Hypothalamus (tissue), 51 donors: ENCODE measurements at regions not wholly inside any gene's neighbourhood (a gene's known extent, or its start where the extent isn't known, plus 50 kb on each side); places are given as distances from the start of the nearest gene placed in this dataset.

Source experiments
- DNase-seq, 51 donors: peaks; one replicate each; lab custom pipeline; 2025; lab: John Stamatoyannopoulos, UW

DNA sequence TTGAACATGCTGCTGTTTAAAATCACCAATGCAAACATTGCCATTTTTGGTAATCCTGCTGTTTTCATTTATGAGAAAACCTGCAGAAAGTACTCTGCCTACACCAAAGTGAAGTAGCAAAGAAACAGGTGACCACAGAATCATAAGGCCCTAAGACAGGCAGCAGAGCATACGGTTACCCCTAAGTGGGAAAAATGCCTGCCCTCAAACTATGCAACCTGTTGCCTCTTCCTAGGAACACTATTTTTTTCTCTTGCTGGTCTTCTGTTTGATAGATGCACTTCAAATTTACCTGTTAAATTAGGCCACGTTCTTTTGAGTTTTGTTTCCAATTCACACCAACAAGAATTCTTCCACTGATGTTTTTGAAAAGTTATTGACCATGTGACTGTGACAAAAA lies 89.5 kb upstream of the RAB4A start:
- DNase-seq: no peak

DNA sequence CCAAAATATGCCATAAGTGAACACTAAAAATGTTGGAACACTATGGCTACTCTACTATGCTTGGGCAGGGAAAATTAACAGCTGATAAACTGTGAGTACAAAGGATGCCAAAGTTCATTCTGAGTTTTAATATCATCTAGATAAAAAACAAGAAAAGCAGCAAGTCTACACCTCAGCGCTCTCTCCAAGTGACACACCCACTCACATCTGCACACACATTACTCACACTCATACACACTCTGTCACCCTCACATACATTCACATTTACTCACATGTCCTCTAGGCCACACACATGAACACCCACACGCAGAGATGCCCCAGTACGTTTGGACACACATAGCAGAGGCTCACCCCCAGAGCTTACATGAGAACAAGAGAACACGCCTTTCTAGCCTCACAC lies 87.3 kb upstream of the RAB4A start:
- DNase-seq: no peak

DNA sequence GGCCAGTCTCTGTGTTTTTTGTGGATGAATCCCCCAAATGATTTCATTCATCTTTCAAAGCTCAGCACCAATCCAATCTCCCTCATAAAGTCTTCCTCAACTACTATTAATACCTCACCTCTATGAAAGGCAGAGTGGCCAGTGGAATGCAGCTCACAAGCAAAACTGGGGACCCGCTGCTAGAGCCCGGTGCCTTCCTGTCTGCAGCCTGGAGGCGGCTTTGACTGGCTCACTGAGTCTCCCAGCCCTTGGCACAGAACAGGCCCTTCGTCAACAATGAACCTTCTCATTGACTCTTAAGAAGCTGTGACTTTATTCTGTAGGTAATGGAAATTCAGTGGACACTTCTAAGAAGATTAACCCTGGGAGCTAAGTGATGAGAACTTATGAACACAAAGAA lies 86.8 kb upstream of the RAB4A start:
- peak in 1 of 51 donors; percentile 19 for DNase-seq

DNA sequence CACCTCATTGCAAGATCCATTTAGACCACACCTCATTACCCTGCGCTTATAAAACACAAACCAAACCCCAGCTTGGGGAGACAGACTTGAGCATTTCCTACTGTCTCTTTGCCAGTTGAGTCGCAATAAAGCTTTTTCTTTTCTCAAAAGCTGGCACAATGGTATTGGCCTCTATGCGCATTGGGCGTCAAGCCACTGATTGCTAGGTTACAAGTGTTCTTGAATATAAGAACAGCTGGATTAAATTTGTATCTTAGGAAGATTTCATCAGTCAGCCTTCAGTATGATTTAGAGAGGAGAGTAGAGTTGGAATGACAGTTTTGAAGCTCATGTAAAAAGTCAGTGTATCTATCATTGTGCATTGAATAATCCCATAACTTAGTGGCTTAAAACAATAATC lies 84.9 kb upstream of the RAB4A start:
- no peak for DNase-seq

DNA sequence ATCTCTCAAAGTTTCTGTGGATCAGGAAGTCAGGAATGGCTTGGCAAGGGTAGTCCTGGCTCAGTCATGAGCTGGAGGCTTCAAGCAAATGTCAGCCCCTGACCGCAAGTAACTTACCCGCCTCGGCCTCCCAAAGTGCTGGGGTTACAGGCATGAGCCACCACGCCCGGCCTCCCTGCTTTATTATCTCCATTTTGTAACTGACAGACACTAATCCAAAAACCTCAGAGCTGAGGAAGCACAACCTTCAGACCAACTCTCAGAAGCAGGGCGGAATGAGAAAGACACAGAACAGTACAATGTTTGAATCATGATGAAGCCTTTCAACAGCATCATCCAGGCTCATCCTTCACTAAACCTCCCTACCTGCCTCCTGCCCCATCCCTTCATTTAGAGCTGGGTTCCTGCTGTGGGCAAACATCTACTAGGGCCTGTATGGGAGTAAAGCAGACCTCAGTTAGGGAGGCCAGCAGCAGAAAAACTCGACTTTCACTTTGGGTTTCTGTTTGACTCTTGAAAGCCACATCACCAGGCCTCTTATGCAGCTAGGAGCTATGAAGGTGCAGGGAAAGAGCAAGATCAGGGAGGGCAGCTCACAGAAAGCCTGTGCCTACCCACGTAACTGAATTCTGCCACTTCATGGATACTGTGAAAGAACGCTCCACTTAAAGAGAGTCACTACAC lies 84.4 kb upstream of the RAB4A start:
- no peak for DNase-seq

DNA sequence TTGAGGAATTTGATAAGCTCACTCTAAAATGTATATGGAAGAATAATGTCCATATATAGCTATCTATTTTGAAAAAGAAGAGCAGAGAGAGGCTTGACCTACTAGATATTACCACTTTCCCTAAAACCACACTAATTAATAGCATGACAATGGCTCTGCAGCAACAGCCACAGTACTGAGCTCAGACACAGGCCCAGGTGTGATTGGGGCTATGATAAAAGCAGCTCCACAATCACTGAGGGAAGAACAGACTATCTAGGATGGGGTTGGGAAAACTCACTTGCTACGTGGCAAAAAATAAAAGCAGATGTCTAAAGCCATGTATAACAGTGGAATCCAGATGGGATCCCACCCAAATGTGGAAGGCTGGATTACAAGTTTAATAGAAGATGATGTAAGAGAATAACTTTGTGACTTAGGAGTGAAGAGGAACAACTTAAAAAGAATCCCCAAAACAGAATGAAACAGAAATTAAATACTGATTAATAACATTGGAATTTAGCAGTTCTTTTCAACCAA lies 80.8 kb upstream of the RAB4A start:
- no peak for DNase-seq

DNA sequence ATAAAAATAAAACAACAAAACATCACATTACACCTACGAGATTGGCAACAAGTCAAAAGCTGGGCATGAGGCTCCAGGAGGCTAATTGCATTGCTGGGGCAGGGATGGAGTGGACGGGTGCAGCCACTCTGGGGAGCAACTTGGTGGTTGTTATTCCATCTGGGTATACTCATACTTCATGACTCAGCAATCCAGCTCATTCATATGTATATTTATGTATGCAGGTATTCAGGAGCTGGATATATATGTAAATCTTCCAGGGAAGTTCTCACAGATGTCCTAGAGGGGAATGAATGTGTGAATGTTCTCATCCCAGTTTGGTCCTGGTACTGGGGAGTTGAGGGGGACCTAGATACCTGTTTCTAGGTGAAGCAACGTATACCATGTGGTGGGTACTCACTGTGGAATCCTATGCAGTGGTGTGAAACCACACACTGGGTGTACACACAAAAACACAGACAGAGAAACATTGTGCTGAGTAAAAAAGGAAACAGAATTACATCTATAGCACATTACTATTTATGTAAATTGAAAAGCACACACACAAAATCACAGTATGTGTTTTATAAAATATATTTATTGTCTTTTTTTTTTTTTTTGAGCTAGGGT lies 79.7 kb upstream of the RAB4A start:
- DNase-seq: no peak

DNA sequence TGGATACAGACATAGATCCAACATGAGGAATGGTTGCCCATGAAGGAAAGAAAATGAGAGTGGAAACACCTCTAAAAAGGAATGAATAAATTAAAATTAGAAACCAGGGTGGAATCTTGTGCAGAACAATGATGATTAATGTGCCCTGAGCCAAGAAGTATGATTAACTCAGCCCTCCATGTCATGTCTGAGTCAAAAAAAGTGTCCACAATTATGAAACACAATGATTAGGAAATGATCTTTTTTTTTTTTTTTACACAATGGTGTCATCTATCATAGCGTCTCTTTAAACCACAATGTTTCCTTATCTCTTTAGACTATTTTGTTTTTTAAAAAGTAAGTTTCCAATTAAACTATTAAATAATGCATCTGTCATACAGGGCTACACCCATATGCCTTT lies 78.9 kb upstream of the RAB4A start:
- no peak for DNase-seq

DNA sequence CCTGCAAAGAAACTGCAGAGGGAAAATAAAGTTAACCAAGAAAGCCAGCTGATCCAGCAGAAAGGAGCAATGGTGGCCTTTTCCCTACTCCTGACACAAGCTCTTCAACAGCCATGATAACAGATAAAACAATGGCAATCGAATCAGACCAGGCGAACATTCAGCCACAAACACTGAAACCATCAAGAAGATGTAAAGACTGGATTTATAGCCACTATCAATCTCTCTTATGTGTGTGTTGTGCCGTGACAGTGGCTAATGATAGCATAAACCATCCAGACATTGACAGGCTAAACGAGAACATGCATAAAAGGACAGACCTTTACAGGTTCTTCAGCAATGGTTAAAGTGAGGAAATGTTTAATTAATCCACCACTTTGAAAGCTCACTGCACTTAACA lies 78.1 kb upstream of the RAB4A start:
- no peak for DNase-seq

DNA sequence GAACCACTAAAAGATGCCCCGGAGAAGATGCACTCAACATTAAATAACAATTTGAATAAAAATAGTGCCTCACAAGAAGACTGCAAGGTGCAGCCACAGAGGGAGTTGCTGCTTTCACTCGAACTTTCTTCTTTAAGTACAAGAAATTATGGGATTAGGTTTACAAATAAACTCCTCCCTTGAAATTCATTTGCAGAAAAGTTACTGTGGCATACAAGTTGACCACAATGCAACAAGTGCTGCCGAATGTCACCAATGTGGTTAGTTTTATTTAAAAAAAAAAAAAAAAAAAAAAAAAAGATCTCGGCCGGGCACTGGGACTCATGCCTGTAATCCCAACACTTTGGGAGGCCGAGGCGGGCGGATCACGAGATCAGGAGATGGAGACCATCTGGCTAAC lies 76.8 kb upstream of the RAB4A start:
- no peak for DNase-seq

DNA sequence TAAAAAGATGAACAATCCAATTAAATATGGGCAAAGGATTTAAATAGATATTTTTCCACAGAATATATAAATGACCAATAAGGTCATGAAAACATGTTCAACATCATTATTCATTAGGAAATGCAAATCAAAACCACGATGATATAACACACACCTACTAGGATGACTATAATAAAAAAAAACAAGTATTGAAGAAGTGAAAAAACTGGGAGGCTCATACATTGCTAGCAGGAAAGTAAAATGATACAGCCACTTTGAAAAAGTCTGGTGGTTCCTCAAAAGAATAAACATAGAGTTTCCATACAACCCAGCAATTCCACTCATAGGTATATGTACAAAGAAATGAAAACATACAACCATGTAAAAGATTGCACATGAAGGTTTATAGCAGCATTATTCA lies 75.7 kb upstream of the RAB4A start:
- DNase-seq: no peak

DNA sequence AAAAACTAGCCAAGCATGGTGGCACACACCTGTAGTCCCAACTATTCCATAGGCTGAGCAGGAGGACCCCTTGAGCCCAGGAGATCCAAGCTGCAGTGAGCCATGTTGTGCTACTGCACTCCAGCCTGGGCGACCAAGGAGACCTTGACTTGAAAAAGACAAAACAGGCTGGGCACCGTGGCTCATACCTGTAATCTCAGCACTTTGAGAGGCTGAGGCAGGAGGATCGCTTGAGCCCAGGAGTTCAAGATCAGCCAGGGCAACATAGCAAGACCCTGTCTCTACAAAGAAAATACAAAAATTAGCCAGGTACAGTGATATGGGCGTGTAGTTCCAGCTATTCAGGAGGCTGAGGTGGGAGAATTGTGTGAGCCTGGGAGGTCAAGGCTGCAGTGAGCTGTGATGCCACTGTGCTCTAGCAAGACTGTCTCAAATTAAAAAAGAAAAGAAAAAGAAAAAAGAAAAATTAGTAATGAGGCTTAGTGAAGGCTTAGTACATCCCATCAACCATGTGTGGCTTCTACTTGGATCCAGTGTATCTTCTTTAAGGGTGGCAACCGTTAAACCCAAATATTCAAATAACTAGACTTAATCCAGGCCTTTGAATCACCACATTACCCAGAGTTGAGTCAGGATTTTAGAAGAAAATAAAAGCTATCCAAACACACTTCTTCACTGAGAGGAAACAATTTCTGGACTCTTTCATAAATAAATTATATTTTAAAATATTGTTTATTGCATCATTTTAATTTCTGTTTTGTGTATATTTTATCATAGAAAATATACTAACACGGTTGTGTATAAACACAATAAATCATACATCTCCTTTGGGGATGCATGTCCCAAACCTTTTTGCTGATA lies 74.3 kb upstream of the RAB4A start:
- no peak for DNase-seq

DNA sequence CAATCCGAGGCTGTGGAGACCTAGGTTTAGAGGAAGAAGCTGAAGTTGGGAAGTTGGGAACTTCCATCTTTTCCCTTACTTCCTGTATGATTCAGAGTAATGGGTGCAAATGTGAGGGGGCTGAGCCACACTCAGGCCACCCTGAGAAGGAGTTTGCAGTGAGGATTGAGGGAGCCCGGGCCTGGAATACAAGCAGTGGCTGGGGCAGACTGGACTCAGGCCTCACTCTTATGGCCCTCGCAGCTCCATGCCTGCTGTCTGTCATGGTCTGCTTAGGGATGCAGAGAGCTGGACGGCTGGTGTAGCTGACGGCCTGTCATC lies 73.7 kb upstream of the RAB4A start:
- no peak for DNase-seq

DNA sequence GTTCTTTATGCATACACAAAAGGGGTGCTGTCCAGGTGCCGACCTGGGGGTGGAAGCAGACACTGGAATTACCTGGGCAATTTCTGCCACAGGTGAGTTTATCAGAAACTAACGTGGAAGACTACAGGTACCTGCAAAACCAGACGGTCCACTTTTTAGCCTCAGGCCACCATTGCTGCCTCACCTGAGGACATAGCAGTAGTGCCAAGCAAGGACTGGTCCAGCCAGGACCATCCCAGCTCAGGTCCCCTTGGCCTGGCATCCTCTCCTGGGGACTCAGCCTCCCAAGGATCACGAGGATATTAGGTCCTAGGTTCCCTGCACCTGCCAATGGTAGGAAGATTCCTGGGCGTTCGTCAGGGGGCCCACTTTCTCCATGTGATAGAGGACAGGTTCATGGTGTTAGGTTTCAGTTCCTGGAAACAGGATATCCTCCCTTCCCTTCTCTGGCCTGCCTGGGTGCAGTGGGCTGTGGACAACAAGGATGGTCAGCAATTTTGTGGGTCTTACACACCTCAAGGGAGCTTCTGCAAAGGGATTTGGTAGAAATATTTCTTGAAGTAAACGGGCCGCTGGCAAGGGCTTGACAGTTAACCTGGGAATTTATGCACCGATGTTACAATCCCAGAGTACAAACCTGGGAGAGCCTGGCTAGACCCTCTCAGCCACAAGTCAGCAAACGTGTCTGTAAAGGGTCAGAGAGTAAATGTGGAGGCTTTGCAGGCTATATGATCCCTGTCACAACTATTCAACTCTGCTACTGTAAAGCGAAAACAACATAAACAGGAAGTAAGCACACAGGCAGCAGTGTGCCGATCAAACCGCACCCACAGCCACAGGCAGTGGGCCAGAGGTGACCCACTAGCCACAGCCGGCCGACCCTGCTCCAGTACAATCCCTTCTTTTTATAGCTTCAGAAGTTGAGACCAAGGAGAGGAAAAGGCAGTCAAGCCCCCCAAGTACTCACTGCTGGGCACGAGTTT lies 71.4 kb upstream of the RAB4A start:
- no peak for DNase-seq

DNA sequence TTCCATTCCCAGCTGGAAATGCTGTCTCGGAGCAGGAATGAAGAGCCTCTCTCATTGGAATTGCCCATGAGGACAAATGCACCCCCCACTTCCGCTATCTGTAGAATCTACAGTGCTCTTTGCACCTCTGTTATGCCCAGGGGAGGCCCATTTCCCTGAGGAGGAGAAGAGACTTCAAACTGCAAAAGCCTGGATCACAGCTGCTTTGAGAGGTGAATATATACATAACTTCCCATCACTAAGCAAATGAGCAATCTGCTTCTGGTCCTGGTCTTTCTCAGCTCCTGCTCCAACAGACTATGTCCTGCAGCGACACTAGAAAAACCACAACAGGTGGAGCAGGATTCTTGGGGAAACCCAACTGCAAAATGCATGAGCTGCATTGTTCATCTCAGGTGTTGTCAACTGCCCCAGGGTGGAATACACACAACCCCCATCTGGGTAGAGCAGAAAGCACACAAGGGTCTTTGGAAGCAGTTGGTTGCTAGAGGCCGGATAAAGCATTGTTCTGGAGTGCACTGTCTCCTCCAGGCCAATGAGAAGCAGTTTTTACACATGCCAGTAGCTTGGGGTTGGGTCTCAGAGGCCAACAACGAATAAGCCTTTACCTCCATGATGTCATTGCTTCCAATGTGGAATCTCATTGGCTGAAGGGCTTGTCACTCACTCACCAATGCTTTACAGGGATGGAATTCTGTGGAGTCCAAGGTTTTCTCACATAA lies 67.7 kb upstream of the RAB4A start:
- DNase-seq: peak in 2 of 51 donors; percentile 35 to 42

DNA sequence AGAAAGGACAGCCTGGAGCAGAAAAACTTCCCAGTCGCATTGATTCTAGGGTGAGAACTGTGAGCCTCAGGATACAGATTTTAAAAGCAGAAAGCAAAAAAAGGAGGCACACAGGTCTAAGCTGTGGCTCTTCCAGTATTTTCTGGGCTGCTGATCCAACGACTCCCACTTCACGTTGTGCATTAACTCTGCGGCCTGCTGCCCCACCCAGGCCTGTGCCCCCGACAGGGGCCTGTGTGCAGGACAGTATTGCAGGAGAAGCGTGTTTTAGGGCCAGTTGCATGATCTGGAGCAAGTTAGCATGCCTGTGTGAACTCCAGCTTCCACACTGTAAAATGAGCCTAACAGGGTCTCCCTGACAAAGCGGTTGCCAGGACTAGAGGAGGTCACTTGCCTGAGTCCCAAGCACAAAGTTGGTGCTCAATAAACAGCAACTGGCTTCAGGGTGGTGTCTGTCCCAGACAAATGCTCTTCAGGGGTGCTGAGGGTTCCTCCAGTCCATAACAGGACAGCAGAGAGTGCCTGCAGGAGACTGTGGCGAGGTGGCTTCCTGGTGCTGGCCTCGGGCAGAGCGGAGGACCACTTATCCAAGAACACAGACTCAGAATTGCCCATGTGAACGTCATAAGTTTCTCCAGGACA lies 66.8 kb upstream of the RAB4A start:
- no peak for DNase-seq

DNA sequence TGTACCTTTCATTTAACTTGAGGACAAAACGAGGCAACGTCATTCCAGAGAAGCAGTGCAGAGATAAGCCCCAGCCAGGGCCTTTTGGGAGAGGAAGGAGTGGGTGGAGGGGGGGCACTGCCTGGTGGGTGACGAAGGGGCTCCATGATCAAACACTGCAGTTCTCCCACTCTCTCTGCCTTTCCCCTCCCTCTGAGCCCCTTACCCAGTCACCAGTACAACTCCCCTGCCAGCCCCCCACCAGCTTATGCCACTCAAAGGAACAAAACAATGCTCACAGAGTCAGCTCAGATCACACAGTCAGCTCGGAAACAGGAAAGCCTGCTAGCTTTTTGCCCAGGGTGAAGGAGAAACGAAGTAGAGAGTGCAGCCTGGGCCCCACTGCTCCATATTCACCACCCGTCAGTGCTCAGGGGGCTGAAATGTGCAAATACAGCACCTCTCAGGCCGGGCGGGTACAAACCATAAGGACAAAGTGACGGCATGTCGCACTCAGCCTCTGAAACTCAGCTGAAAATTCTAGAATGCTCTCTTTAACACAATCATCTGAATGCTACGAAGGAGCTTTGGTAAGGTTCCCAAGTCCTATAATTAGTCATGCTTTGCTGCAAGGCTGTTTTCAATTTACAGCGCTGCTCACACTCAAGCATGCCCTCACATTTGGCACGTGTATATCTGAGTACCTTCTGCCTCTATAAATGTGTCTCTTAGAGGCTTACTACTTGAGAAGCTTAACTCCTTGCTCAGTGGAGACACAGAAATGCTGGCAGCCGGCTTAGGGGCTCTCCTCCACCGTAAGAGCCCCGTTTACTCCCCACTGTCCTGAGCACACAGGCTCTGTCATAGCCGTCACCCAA lies 65.8 kb upstream of the RAB4A start:
- no peak for DNase-seq

DNA sequence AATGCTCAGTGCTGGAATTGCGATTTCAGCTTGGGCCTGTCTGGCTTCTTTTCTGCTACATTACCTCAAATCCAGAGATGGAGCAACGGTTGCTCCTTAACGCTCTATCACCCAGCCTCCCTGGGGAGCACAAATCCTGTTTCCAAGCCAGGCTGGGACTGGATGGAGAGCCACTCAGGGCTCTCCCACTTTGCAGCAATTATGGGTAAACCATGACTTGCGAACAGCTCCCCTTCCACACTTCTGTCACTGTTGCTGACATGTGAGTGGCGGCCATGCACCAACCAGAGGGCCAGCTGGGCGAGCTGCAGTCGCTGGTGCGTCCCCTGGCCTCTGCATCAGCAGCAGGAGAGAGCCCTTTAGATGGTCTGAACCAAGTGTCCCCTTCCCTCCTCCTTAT lies 65.1 kb upstream of the RAB4A start:
- DNase-seq: no peak

DNA sequence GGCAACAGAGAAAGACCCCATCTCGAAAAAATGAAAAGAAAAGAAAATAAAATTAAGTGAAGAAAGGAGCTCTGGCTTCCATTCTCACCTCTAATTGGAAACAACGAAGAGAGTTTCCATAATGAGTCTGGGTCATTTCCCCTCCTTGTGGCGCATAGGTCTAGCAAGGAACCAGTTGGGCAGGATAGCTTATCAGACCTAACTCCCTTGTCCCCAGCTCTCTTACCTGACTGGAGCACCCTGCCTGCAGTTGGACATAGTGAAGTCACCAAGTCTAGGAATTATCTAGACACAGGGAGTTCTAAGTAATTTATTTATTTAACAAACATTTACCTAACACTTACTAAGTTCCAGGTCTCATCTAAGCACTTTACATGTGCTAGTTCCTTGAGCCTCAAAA lies 63.0 kb upstream of the RAB4A start:
- DNase-seq: no peak
